G401.6 (cell line): ENCODE measurements at regions not wholly inside any gene's neighbourhood (a gene's known extent, or its start where the extent isn't known, plus 50 kb on each side); places are given as distances from the start of the nearest gene placed in this dataset.
"Not testable (repeated sequence)": the region's sequence is repeated elsewhere in the genome, so short reads cannot be mapped to it uniquely, and the experiment has no call there.

Experiments
- FAIRE-seq: peaks from 2 replicates; lab custom pipeline; 2012; peaks lifted over from hg19 to GRCh38; lab: Jason Lieb, UNC

- no peak for FAIRE-seq
Measured at GRCh38 chr4:114304046-114304445, 294.6 kb upstream of the UGT8 start.

GRCh38 chr4:114304567-114304966, 294.0 kb upstream of the UGT8 start:
- no peak for FAIRE-seq

- FAIRE-seq, result no peak
Measured at GRCh38 chr4:114306946-114307345, 291.7 kb upstream of the UGT8 start.

GRCh38 chr4:114310296-114310925, 288.2 kb upstream of the UGT8 start:
- FAIRE-seq, result no peak

GRCh38 chr4:114311787-114312186, 286.8 kb upstream of the UGT8 start:
- no peak for FAIRE-seq

- FAIRE-seq, result no peak
Measured at GRCh38 chr4:114312338-114312737, 286.3 kb upstream of the UGT8 start.

GRCh38 chr4:114316789-114317188, 281.8 kb upstream of the UGT8 start:
- no peak for FAIRE-seq

GRCh38 chr4:114317564-114317963, 281.0 kb upstream of the UGT8 start:
- no peak for FAIRE-seq

- no peak for FAIRE-seq
Measured at GRCh38 chr4:114318309-114318708, 280.3 kb upstream of the UGT8 start.

GRCh38 chr4:114320126-114320525, 278.5 kb upstream of the UGT8 start:
- FAIRE-seq, result no peak

- no peak for FAIRE-seq
Measured at GRCh38 chr4:114321366-114321765, 277.2 kb upstream of the UGT8 start.

GRCh38 chr4:114323841-114324240, 274.8 kb upstream of the UGT8 start:
- FAIRE-seq, result no peak

- FAIRE-seq, result no peak
Measured at GRCh38 chr4:114326358-114326757, 272.2 kb upstream of the UGT8 start.

- FAIRE-seq, result no peak
Measured at GRCh38 chr4:114332119-114332518, 266.5 kb upstream of the UGT8 start.

GRCh38 chr4:114334363-114334762, 264.2 kb upstream of the UGT8 start:
- FAIRE-seq, result not testable (repeated sequence)

GRCh38 chr4:114334884-114335330, 263.7 kb upstream of the UGT8 start:
- FAIRE-seq, result no peak

GRCh38 chr4:114335339-114335738, 263.3 kb upstream of the UGT8 start:
- FAIRE-seq, result no peak

- FAIRE-seq, result no peak
Measured at GRCh38 chr4:114343015-114343414, 255.6 kb upstream of the UGT8 start.

- FAIRE-seq, result no peak
Measured at GRCh38 chr4:114349543-114350175, 248.9 kb upstream of the UGT8 start.

- FAIRE-seq, result no peak
Measured at GRCh38 chr4:114358901-114359300, 239.7 kb upstream of the UGT8 start.

- no peak for FAIRE-seq
Measured at GRCh38 chr4:114361249-114361648, 237.4 kb upstream of the UGT8 start.

GRCh38 chr4:114364857-114365256, 233.8 kb upstream of the UGT8 start:
- no peak for FAIRE-seq

GRCh38 chr4:114365591-114365990, 233.0 kb upstream of the UGT8 start:
- no peak for FAIRE-seq

- FAIRE-seq, result no peak
Measured at GRCh38 chr4:114366368-114366767, 232.2 kb upstream of the UGT8 start.
